ENCODE measurements at regions not wholly inside any gene's neighbourhood (a gene's known extent, or its start where the extent isn't known, plus 50 kb on each side); places are given as distances from the start of the nearest gene placed in this dataset.

GRCh38 chr6:159353193-159353592 lies 184.0 kb downstream of the FNDC1 start:
- Histone ChIP-seq H3K79me2 (ENCODE audit: control insufficient read depth, insufficient read depth, low read length) (no peaks in the 10 kb centered on the region), H3K4me3 (ENCODE audit: control insufficient read depth in 2 of 3, extremely low read depth in 1 of 3, insufficient read depth in 2 of 3, low read depth in 1 of 3, low read length in 3 of 3) (no peak overlapping the region), H3K9me3 (ENCODE audit: control insufficient read depth, low read depth, low read length) (no peaks in the 10 kb centered on the region), H3K36me3 (ENCODE audit: control insufficient read depth in 2 of 2, extremely low read depth in 1 of 2, insufficient read depth in 2 of 2, low read length in 2 of 2) (no peaks in the 10 kb centered on the region), H4K20me1 (ENCODE audit: control insufficient read depth, extremely low read depth, insufficient read depth, low read length) (no peaks in the 10 kb centered on the region), H3K27me3 (ENCODE audit: control insufficient read depth, extremely low read depth, insufficient read depth, low read length) (peaks cover 11% of the 10 kb centered on the region), H2AFZ (ENCODE audit: control insufficient read depth, low read length) (no peak overlapping the region), H3K27ac (ENCODE audit: control insufficient read depth, insufficient read depth, low read length) (no peak overlapping the region), H3K9ac (ENCODE audit: control insufficient read depth, extremely low read depth, insufficient read depth, low read length) (no peak overlapping the region), H3K9me1 (ENCODE audit: control insufficient read depth, extremely low read depth, insufficient read depth, low read length) (no peaks in the 10 kb centered on the region), H3K4me1 (ENCODE audit: control insufficient read depth, extremely low read depth, insufficient read depth, low read length) (no peaks in the 10 kb centered on the region), H3K4me2 (ENCODE audit: control insufficient read depth, extremely low read depth, insufficient read depth, low read depth, low read length) (no peak overlapping the region)
- DNase-seq (ENCODE audit: low read depth, low spot score) (no peak), FAIRE-seq (no peak)
- no peak for TF ChIP-seq EZH2 (IDR thresholded peaks at IDR 0.05; ENCODE audit: low read length)
- TF ChIP-seq, protein P1, sequence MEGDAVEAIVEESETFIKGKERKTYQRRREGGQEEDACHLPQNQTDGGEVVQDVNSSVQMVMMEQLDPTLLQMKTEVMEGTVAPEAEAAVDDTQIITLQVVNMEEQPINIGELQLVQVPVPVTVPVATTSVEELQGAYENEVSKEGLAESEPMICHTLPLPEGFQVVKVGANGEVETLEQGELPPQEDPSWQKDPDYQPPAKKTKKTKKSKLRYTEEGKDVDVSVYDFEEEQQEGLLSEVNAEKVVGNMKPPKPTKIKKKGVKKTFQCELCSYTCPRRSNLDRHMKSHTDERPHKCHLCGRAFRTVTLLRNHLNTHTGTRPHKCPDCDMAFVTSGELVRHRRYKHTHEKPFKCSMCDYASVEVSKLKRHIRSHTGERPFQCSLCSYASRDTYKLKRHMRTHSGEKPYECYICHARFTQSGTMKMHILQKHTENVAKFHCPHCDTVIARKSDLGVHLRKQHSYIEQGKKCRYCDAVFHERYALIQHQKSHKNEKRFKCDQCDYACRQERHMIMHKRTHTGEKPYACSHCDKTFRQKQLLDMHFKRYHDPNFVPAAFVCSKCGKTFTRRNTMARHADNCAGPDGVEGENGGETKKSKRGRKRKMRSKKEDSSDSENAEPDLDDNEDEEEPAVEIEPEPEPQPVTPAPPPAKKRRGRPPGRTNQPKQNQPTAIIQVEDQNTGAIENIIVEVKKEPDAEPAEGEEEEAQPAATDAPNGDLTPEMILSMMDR (optimal IDR thresholded peaks at IDR 0.05 in 1 of 3, IDR thresholded peaks at IDR 0.05 in 1 of 3, conservative IDR thresholded peaks at IDR 0.05 in 1 of 3; ENCODE audit: extremely low read depth in 1 of 3, insufficient read depth in 2 of 3, low read length in 3 of 3) = no peak
- dilution Hi-C loops (cut with MboI; ENCODE audit: extremely low pct_ligation_motif_present, low sequenced_read_pairs) = no loop called here

- Histone ChIP-seq H3K27ac (ENCODE audit: control insufficient read depth, insufficient read depth, low read length) (no peak overlapping the region), H3K9ac (ENCODE audit: control insufficient read depth, extremely low read depth, insufficient read depth, low read length) (no peak overlapping the region), H4K20me1 (ENCODE audit: control insufficient read depth, extremely low read depth, insufficient read depth, low read length) (no peaks in the 10 kb centered on the region), H3K36me3 (ENCODE audit: control insufficient read depth in 2 of 2, extremely low read depth in 1 of 2, insufficient read depth in 2 of 2, low read length in 2 of 2) (no peaks in the 10 kb centered on the region), H3K4me2 (ENCODE audit: control insufficient read depth, extremely low read depth, insufficient read depth, low read depth, low read length) (no peak overlapping the region), H3K9me1 (ENCODE audit: control insufficient read depth, extremely low read depth, insufficient read depth, low read length) (no peaks in the 10 kb centered on the region), H3K79me2 (ENCODE audit: control insufficient read depth, insufficient read depth, low read length) (no peaks in the 10 kb centered on the region), H3K9me3 (ENCODE audit: control insufficient read depth, low read depth, low read length) (no peaks in the 10 kb centered on the region), H2AFZ (ENCODE audit: control insufficient read depth, low read length) (no peak overlapping the region), H3K27me3 (ENCODE audit: control insufficient read depth, extremely low read depth, insufficient read depth, low read length) (no peaks in the 10 kb centered on the region), H3K4me3 (ENCODE audit: control insufficient read depth in 2 of 3, extremely low read depth in 1 of 3, insufficient read depth in 2 of 3, low read depth in 1 of 3, low read length in 3 of 3) (no peak overlapping the region), H3K4me1 (ENCODE audit: control insufficient read depth, extremely low read depth, insufficient read depth, low read length) (no peaks in the 10 kb centered on the region)
- FAIRE-seq = no peak
- TF ChIP-seq EZH2 (IDR thresholded peaks at IDR 0.05; ENCODE audit: low read length) = no peak
- TF ChIP-seq, protein P1 (optimal IDR thresholded peaks at IDR 0.05 in 1 of 3, IDR thresholded peaks at IDR 0.05 in 1 of 3, conservative IDR thresholded peaks at IDR 0.05 in 1 of 3; ENCODE audit: extremely low read depth in 1 of 3, insufficient read depth in 2 of 3, low read length in 3 of 3) = no peak
- dilution Hi-C loops (cut with MboI; ENCODE audit: extremely low pct_ligation_motif_present, low sequenced_read_pairs) = no loop called here
- no peak for DNase-seq (ENCODE audit: low read depth, low spot score)
Observed at GRCh38 chr6:159351707-159352106, 182.5 kb downstream of the FNDC1 start.

All from keratinocyte (primary cell).